Stomach (tissue), 4 donors: ENCODE measurements at regions not wholly inside any gene's neighbourhood (a gene's known extent, or its start where the extent isn't known, plus 50 kb on each side); places are given as distances from the start of the nearest gene placed in this dataset.

ENCODE experiments used
- CTCF ChIP-seq, 7 experiments: fragments of 450-650 bp in 4 of 7; fragments of 200-600 bp in 3 of 7; sonication (generic) in 3 of 7; IDR thresholded peaks; one replicate each; pipeline ENCODE4 v1.5.1; 2016 to 2019; ENCODE audit warnings: antibody characterized with exemption in 7 of 7, control low read depth in 2 of 7, mild to moderate bottlenecking in 1 of 7
- POLR2AphosphoS5 ChIP-seq, 3 donors: sonication (generic); formaldehyde crosslinking; IDR thresholded peaks; one replicate each; pipeline ENCODE4 v1.6.1; 2016; ENCODE audit warnings: antibody characterized with exemption in 3 of 3

- TF ChIP-seq CTCF (IDR thresholded peaks at IDR 0.05), result no peak
- TF ChIP-seq POLR2AphosphoS5 (IDR thresholded peaks at IDR 0.05), result no peak
These were observed 362.9 kb upstream of the PCDH20 start for GRCh38 chr13:61778531-61778930.
